HG02763 (cell line): ENCODE measurements at regions not wholly inside any gene's neighbourhood (a gene's known extent, or its start where the extent isn't known, plus 50 kb on each side); places are given as distances from the start of the nearest gene placed in this dataset.

Source experiments
- ATAC-seq: cut with Tn5 transposase; IDR thresholded peaks from one replicate; pipeline ENCODE4 v1.9.1; 2021; ENCODE audit warnings: mild to moderate bottlenecking, moderate library complexity; ENCODE audit not compliant: unreplicated experiment

DNA sequence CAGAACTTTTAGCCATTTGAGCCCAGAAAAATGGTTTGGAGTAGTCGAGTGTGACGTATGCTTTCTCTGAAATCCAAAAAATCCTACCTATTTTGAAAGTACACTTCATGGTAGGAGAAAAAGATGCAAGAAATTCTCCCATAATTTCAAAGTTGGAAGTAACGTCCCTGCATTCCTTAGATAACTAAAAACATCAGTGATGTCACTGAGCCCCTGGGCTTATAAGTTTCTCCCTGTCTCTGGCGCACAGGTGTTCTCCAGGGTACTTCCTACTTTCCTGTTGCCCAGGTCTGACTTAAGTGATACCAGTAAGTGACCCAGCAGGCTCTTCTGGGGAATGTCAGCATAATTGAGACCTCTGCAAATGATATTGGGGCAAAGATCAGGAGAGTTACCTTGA, 90.5 kb upstream of the WDR1 start:
- ATAC-seq, result no peak

- no peak for ATAC-seq
These were observed 88.6 kb upstream of the WDR1 start for GRCh38 chr4:10205223-10205622.

- no peak for ATAC-seq
These were observed 87.9 kb upstream of the WDR1 start for GRCh38 chr4:10204401-10205058.

- no peak for ATAC-seq
These were observed 87.3 kb upstream of the WDR1 start for GRCh38 chr4:10203851-10204250.

- ATAC-seq, result no peak
These were observed 85.0 kb upstream of the WDR1 start for GRCh38 chr4:10201381-10202223.

- no peak for ATAC-seq
These were observed 84.3 kb upstream of the WDR1 start for GRCh38 chr4:10200869-10201268.

- ATAC-seq, result no peak
These were observed 81.8 kb upstream of the WDR1 start for GRCh38 chr4:10198365-10198764.

- no peak for ATAC-seq
These were observed 81.4 kb upstream of the WDR1 start for GRCh38 chr4:10197952-10198351.

DNA sequence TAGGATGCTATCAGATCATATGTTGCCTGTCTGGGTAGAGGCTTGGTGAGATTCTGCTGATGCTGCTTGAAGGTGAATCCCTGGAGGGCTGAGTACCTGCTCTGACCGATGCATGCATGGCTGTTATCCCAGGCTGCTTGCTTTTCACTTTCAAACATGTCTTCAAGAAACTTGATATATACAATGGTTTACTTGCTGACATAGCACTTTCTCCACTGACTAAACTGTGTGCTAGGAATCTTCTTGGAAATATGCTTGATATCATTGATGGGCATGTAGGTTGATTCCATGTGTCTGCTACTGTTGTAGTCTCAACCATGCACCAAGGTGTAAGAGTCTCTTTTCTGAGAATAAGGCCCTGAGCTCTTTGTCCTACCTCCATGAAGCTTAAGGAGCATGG, 79.6 kb upstream of the WDR1 start:
- no peak for ATAC-seq

GRCh38 chr4:10192331-10192730, 75.7 kb upstream of the WDR1 start:
- no peak for ATAC-seq

DNA sequence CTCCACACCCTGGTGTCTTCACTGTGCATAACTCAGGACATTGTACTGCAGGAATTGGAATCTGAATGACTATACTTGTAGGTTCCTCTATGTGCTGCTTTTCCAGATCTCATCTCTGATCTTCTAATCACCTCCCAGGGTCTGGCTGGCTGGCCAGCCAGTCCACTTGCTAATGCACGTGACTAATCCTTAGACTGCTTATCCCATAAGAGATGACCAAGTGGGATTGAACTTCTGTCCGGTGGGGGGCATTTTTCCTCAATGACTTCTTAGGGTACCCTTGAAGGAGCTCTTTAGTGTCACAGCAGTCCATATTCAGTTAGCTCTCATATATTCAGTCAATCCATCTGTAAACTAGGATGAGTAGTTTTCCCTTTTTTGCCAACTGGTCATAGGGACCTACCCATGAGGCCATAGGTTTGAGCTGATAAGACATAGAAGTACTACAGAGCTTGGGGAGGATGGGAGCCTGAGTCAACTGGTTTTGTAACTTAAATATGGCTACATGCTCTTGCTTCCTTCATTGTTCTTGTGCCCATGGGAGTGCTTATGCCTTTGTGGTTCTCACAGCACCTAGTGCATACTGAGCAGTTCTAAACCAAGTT, 71.9 kb upstream of the WDR1 start:
- no peak for ATAC-seq

DNA sequence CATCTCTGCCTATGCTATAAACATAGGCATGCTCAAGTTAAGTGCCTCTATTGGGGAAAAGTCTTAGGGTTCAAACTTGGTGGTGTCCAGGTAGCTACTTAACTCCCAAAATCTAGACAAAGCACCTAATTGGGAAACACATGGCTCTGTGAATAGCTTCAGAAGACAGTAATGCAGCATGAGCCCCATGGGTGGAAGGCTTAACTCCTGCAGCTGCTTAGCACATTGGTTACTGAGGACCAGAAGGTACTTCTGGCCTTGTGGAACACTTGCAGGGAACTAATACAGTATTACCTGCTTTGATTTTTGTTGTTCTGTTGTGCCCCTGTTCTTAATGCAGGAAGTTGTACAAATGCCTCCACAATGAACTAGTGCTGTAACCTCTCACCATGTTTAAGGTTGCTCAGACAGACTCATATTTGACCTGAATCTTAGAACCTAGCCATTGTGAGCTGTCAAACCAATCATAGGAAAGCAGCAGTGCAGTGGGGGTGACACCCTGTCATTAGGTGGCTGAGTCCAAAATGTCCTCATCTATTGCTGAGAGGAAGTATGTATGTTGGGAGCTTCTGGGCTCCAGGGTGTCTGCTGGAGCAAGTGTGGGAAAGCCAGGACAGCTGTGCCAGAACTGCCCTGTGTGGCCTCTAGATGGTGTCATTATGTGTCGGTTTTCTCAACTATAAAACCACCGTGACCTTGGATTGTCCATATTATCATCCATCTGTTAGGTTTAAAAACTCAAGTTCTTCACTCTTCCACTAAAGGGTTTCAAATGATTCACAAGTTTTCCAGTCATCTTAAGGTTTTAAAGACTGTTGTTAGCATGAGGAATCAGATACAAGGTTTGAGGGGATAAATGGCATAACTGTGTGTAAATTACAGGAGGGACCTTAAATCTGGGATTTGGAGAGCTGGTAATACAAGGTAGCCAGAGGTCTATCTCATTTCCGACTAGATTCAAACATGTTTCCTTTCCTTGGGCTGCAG, 69.9 kb upstream of the WDR1 start:
- ATAC-seq, result no peak

- ATAC-seq, result no peak
These were observed 69.1 kb upstream of the WDR1 start for GRCh38 chr4:10185518-10186227.

- ATAC-seq, result no peak
These were observed 67.9 kb upstream of the WDR1 start for GRCh38 chr4:10184501-10184938.

DNA sequence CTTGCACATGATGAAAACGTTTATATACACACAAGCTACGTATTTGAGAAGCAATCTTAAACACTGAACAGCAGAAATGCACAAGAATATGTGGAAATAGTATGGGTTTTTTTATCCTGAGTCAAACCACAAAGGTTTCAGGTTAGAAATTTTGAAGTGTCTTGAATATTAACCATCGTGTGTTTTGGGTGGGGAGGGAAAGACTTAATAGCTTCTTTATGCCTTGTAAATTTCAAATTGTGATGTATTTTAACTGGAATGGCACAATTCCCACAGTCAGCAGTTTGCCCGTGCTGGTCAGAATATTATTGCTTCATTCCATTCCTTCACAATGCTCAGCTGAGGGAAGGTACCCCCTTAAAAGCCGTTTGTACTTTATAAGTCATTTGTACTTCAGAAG, 67.4 kb upstream of the WDR1 start:
- no peak for ATAC-seq

DNA sequence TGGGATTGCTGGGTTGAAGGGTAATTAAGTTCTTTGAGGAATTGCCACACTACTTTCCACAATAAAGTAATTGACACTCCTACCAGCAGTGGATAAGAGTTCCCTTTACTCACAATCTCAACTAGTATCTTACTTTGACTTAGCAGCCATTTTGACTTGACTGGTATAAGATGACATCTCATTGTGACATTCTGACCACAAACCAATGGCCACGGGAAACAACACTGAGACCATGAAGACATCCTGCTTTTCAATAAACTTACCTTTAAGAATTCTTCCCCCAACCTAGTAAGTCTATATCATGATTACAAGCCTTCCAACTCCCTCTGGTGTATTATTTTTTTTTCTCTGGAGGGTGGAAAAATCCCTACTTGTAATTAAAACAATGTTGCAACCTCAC, 66.9 kb upstream of the WDR1 start:
- no peak for ATAC-seq

- no peak for ATAC-seq
These were observed 66.1 kb upstream of the WDR1 start for GRCh38 chr4:10182446-10183424.

GRCh38 chr4:10181745-10182445, 65.3 kb upstream of the WDR1 start:
- ATAC-seq, result no peak
